ENCODE measurements at regions not wholly inside any gene's neighbourhood (a gene's known extent, or its start where the extent isn't known, plus 50 kb on each side); places are given as distances from the start of the nearest gene placed in this dataset.

GRCh38 chr2:41846962-41847361, 200.9 kb upstream of the PKDCC start:
- TF ChIP-seq SIN3A (IDR thresholded peaks at IDR 0.05; ENCODE audit: borderline replicate concordance, insufficient read depth, low read length) (no peak), TAF1 (IDR thresholded peaks at IDR 0.05; ENCODE audit: borderline replicate concordance, insufficient read depth, low read length) (no peak), REST (IDR thresholded peaks at IDR 0.05; ENCODE audit: insufficient read depth in 1 of 2, low read depth in 2 of 2, low read length in 2 of 2) (no peak), POLR2AphosphoS5 (IDR thresholded peaks at IDR 0.05; ENCODE audit: low read depth, low read length) (no peak), FOXP2 (optimal IDR thresholded peaks at IDR 0.05; ENCODE audit: borderline replicate concordance, extremely low read depth, extremely low read length, insufficient read depth) (no peak)
